NCI-H1048 (cell line): ENCODE measurements at regions not wholly inside any gene's neighbourhood (a gene's known extent, or its start where the extent isn't known, plus 50 kb on each side); places are given as distances from the start of the nearest gene placed in this dataset.

Experiments
- DNase-seq: peaks from one replicate; lab custom pipeline; 2025; lab: John Stamatoyannopoulos, UW

- DNase-seq, result no peak
These were observed 221.4 kb upstream of the SUCLG2 start for GRCh38 chr3:67875858-67876257.

- DNase-seq, result no peak
These were observed 220.9 kb upstream of the SUCLG2 start for GRCh38 chr3:67875338-67875737.

DNA sequence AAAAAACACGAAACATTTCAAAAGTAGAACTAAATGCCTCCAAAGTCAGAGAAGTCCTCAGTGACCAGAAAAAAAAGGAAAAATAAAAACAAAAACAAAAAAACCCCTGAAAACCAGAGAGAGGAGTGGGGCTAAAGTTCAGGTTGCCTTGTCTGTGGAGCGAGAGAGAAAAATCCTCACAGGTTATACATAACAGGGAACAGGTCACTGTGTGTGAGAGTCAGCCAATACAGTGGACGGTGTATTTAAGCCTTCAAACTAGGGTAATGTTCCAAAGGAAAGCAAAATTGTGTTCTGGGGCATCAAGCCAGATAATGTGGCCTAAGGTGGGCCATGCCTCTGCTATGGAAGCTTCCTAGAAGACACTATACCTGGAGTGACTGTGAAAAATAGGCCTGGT lies 216.1 kb upstream of the SUCLG2 start:
- no peak for DNase-seq

GRCh38 chr3:67866571-67866970 lies 212.2 kb upstream of the SUCLG2 start:
- no peak for DNase-seq

DNA sequence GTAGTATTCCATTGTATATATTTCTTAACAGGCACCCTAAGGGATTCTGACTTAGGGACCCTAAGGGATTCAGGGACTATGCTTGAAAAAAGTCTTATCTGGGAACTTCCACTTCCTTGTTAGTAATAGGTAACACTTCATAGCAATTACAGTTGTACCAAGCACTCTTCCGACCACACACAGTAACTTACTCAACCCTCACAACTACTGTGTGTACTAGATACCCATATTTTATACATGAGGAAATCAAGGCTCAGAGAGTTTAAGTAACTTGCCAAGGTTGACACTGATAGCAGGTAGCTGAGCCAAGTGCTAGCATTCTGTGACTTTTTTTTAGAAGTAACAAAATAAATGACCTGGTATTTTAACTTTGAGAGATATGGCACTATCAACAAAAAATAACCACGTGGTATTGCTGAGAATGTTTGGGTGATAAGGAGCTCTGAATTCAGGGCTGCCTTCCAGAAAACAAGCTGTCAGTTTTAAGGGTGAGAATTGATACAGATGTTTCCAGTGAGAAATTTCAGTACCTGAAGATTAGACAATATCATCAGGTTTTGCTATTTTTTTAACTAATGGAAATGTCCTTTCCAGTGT lies 210.3 kb upstream of the SUCLG2 start:
- DNase-seq, result no peak

GRCh38 chr3:67863869-67864268 lies 209.5 kb upstream of the SUCLG2 start:
- DNase-seq, result no peak

GRCh38 chr3:67860429-67860828 lies 206.0 kb upstream of the SUCLG2 start:
- DNase-seq, result no peak

- no peak for DNase-seq
These were observed 204.1 kb upstream of the SUCLG2 start for GRCh38 chr3:67858492-67858891.

GRCh38 chr3:67856718-67857117 lies 202.3 kb upstream of the SUCLG2 start:
- DNase-seq, result no peak

GRCh38 chr3:67854663-67855062 lies 200.3 kb upstream of the SUCLG2 start:
- no peak for DNase-seq

GRCh38 chr3:67853520-67853919 lies 199.1 kb upstream of the SUCLG2 start:
- no peak for DNase-seq

GRCh38 chr3:67848299-67848698 lies 193.9 kb upstream of the SUCLG2 start:
- no peak for DNase-seq

DNA sequence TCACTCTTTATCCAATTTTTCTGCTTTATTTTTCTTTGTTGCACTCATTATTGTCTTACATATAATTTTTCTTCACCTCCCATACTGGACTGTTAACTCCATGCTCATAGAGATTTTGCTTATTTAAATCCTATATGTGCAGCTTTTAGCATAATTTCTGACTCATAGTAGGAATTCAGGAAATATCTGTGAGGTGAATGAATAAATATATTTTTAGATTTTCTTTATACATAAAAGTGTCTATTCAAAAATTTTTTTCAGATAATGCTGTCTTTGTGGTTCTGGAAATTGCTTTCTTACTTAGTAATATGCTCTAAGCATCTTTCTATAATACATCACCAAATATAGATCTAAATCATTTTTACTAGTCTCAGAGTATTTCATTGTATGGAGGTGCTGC lies 191.8 kb upstream of the SUCLG2 start:
- DNase-seq, result no peak

DNA sequence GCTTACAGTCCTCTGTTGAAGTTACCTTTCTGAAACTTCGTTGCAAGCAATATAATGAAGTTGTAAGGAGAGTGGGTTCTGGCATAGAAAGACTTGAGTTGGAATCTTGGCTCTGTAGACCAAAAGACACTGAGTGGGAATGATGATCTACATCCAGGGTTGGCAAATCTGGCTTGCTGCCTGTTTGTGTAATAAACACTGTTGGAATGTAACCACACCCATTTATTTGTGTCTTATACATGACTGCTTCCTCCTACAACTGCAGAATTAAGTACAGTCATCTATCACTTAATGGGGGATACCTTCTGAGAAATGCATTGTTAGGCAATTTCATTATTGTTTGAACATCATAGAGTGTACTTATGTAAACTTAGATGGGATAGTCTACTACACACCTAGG lies 178.4 kb upstream of the SUCLG2 start:
- no peak for DNase-seq

DNA sequence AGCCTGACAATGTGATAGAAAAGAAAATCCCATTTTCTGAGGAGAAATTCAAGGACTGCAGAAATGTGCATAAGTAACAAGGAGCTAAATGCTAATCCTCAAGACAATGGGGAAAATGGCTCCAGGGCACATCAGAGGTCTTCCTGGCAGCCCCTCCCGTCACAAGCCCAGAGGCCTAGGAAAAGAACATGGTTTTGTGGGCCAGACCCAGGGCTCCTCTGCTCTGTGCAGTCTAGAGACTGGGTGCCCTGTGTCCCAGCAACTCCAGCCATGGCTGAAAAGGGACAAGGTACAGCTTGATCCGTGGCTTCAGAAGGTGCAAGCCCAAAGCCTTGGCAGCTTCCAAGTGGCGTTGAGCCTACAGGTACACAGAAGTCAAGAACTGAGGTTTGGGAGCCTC lies 176.8 kb upstream of the SUCLG2 start:
- no peak for DNase-seq

DNA sequence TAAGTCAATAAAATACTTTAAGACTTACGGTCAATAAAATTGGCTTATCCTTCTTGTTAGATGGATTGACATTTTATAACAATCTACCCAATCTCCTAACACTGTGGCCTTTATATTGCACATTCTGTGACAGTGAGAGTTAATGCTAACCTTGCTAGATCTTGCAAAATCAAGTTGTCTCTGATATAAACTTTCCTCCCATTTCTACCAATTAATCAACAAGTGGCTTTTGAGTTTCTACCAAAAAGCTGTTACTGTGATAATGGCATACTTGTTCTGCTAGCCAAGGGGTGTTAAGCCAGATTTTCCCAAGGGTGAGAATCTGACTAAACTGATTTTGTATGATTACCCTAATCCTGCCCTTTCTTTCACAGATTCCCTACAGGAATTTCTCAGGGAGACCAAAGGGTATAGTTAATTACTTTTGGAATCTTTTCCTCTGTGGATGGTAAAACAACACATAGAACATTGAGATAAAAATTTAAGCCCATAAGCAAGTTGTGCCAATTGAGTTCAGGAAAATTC lies 174.1 kb upstream of the SUCLG2 start:
- no peak for DNase-seq

DNA sequence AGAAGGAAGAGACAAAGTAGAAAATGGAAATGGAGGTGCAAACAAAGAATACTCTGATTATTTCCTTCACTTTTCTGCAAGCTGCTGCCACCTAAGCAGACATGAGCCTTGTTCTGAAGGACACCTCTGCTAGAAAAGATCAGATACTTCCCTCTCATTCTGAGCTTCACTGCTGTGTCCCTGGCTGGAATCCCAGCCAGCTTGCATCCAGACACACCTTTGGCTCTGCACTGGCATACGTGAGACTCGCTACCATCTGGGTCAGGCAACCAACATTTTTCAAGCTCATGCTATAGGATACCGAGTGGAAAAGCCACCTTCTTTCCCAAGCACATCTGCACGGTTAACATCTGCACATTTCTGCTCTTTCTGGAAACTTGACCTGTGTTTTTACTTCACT lies 166.7 kb upstream of the SUCLG2 start:
- no peak for DNase-seq

DNA sequence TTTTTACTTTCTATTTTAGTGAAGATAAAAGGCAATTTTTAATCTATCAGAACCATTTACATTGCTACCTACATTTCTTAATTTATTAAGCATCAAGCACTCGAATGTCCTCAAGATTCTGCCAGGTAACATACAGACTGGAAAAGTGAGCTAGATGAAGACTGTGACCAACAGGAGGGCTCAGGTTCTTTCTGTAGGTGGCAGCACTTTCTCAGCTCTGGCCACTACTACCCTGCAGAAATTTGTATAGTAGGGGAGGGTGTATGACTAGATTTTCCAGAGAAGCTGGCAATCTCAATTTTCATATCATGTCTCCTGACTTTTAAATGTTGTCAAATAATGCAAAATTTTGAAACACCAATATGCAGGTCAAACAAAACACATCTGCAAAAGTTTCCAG lies 165.0 kb upstream of the SUCLG2 start:
- no peak for DNase-seq

- DNase-seq, result no peak
These were observed 155.0 kb upstream of the SUCLG2 start for GRCh38 chr3:67809370-67809935.

- DNase-seq, result no peak
These were observed 154.5 kb upstream of the SUCLG2 start for GRCh38 chr3:67808906-67809305.

DNA sequence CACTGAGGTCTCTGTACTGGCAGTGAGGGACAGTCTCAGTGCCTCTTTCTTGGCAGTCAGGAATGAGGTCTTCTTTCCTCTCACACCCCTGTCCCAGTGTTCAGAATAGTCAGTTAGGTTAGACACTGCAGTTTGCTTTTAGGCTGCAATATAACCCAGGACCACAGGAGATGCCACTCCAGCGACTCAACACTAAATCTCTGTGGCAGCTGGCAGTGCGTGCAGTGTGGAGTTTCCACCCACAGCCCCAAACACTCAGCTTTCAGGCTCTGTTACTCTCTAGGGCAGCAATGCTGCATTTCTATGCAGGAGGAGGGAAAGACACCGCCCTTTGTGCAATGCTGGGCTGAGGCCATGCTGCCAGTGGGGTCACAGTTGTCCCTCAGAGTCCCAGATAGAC lies 150.2 kb upstream of the SUCLG2 start:
- no peak for DNase-seq

DNA sequence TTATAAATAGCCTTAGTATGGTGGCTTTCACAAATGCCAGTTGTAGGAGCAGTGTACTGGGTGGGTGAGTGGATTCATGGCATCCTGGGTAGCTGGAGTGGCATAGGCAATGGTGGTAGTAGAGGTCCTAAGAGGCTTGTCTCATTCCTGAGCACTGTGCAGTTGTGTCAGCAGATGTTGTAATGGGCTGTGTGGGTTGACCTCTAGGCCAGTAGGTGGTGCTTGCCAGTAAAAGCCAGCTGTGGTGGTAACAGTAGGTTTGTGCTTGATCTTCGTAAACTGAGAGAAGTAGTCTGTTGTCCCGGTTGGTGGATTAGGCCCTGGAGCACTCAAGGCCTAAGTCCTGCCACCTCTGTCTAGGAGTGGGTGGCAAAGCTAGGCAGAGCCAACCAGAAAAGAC lies 149.7 kb upstream of the SUCLG2 start:
- no peak for DNase-seq

DNA sequence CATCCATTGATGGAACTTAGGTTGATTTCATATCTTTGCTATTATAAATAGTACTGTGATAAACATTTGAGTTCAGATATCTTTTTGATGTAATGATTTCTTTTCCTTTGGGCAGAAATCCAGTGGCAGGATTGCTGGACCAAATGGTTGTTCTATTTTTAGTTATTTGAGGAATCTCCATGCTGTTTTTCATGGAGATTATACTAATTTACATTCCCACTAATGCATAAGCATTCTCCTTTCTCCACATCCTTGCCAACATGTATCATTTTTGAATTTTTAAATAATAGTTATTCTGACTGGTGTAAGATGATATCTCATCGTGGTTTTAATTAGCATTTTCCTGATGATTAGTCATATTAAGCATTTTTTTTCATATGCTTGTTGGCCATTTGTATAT lies 144.0 kb upstream of the SUCLG2 start:
- DNase-seq, result no peak

- no peak for DNase-seq
These were observed 137.2 kb upstream of the SUCLG2 start for GRCh38 chr3:67791620-67792019.
